NCI-H82 (cell line): ENCODE measurements at regions not wholly inside any gene's neighbourhood (a gene's known extent, or its start where the extent isn't known, plus 50 kb on each side); places are given as distances from the start of the nearest gene placed in this dataset.
"Not testable (repeated sequence)": the region's sequence is repeated elsewhere in the genome, so short reads cannot be mapped to it uniquely, and the experiment has no call there.

Experiments used
- DNase-seq: peaks from one replicate; lab custom pipeline; 2025; lab: John Stamatoyannopoulos, UW

GRCh38 chr2:16971722-16972234 is 306.1 kb upstream of the CYRIA start:
- DNase-seq = no peak

- DNase-seq = not testable (repeated sequence)
Measured at GRCh38 chr2:16970948-16971347, 305.3 kb upstream of the CYRIA start.

- DNase-seq = no peak
Measured at GRCh38 chr2:16962505-16962904, 296.9 kb upstream of the CYRIA start.

- DNase-seq = no peak
Measured at GRCh38 chr2:16960579-16960978, 294.9 kb upstream of the CYRIA start.

- DNase-seq = no peak
Measured at GRCh38 chr2:16958266-16958665, 292.6 kb upstream of the CYRIA start.

GRCh38 chr2:16952805-16953204 is 287.2 kb upstream of the CYRIA start:
- no peak for DNase-seq

GRCh38 chr2:16952368-16952767 is 286.7 kb upstream of the CYRIA start:
- DNase-seq = no peak

- no peak for DNase-seq
Measured at GRCh38 chr2:16950436-16950835, 284.8 kb upstream of the CYRIA start.

GRCh38 chr2:16948710-16949109 is 283.1 kb upstream of the CYRIA start:
- DNase-seq = no peak

- peak; percentile 94 for DNase-seq
Measured at GRCh38 chr2:16948053-16948452, 282.4 kb upstream of the CYRIA start.

GRCh38 chr2:16943279-16943958 is 277.8 kb upstream of the CYRIA start:
- DNase-seq = no peak

- DNase-seq = no peak
Measured at GRCh38 chr2:16940214-16940613, 274.6 kb upstream of the CYRIA start.

- no peak for DNase-seq
Measured at GRCh38 chr2:16939771-16940170, 274.1 kb upstream of the CYRIA start.

GRCh38 chr2:16933355-16933754 is 267.7 kb upstream of the CYRIA start:
- DNase-seq = no peak

- no peak for DNase-seq
Measured at GRCh38 chr2:16932826-16933225, 267.2 kb upstream of the CYRIA start.

- DNase-seq = no peak
Measured at GRCh38 chr2:16931441-16931840, 265.8 kb upstream of the CYRIA start.

- no peak for DNase-seq
Measured at GRCh38 chr2:16927398-16927797, 261.8 kb upstream of the CYRIA start.

- no peak for DNase-seq
Measured at GRCh38 chr2:16925145-16925544, 259.5 kb upstream of the CYRIA start.

- not testable (repeated sequence) for DNase-seq
Measured at GRCh38 chr2:16915341-16915755, 249.7 kb upstream of the CYRIA start.

GRCh38 chr2:16911746-16912145 is 246.1 kb upstream of the CYRIA start:
- no peak for DNase-seq

- no peak for DNase-seq
Measured at GRCh38 chr2:16908656-16909055, 243.0 kb upstream of the CYRIA start.

GRCh38 chr2:16907645-16908282 is 242.1 kb upstream of the CYRIA start:
- no peak for DNase-seq

- DNase-seq = not testable (repeated sequence)
Measured at GRCh38 chr2:16905325-16905724, 239.7 kb upstream of the CYRIA start.
